ENCODE measurements at regions not wholly inside any gene's neighbourhood (a gene's known extent, or its start where the extent isn't known, plus 50 kb on each side); places are given as distances from the start of the nearest gene placed in this dataset.
A peak's percentile ranks its signal among the peaks of the same experiment; 100 is the strongest.

DNA sequence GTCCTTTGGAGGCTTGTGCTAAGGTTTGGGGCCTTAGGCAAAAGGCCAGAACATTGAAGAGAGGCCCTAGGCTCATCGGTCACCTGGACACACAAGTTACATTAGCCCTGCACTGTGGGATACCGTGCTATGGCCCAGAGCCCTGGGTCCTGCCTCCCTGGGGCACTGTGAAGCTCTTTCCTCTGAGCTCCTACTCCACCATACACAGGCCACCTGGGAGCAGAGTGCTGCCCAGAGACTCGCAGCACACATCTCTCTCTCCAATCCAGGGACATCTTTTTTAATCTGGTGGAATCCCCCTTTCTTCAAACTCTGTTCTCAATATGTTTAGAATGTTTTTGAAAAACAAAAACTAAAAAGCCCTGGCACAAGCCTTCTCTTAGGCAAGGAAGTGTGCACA lies 314.2 kb upstream of the RGS6 start:
- in situ Hi-C loops (cut with HindIII; ENCODE audit: low sequenced_read_pairs), result no loop called here
- H3K4me3 ChIP-seq (ENCODE audit: low read depth, low read length), result no peak overlapping the region
- TF ChIP-seq, protein P1, sequence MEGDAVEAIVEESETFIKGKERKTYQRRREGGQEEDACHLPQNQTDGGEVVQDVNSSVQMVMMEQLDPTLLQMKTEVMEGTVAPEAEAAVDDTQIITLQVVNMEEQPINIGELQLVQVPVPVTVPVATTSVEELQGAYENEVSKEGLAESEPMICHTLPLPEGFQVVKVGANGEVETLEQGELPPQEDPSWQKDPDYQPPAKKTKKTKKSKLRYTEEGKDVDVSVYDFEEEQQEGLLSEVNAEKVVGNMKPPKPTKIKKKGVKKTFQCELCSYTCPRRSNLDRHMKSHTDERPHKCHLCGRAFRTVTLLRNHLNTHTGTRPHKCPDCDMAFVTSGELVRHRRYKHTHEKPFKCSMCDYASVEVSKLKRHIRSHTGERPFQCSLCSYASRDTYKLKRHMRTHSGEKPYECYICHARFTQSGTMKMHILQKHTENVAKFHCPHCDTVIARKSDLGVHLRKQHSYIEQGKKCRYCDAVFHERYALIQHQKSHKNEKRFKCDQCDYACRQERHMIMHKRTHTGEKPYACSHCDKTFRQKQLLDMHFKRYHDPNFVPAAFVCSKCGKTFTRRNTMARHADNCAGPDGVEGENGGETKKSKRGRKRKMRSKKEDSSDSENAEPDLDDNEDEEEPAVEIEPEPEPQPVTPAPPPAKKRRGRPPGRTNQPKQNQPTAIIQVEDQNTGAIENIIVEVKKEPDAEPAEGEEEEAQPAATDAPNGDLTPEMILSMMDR (IDR thresholded peaks at IDR 0.05; ENCODE audit: low read depth, low read length), result no peak
- no peak for DNase-seq (ENCODE audit: low read depth, low spot score)

DNA sequence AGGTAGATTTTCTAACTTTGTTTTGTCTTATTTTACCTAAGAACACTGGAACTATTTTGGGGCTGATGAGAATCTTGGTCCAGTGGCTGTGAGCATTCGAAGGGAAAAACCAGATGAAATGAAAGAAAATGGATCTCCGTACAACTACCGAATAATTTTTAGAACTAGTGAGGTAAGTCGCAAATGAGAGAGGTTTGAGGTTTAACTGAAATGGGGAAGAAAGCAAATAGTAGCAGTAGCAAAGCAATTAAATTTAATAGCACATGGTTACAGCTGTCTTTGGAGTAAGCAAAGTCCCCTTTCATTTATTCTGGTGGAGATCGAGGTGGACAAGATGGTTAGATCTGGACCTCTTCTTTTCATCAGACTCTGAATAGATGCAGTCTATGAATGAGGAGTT lies 313.5 kb upstream of the RGS6 start:
- no peak overlapping the region for H3K4me3 ChIP-seq (ENCODE audit: low read depth, low read length)
- TF ChIP-seq, protein P1 (IDR thresholded peaks at IDR 0.05; ENCODE audit: low read depth, low read length), result no peak
- in situ Hi-C loops (cut with HindIII; ENCODE audit: low sequenced_read_pairs), result no loop called here
- no peak for DNase-seq (ENCODE audit: low read depth, low spot score)

DNA sequence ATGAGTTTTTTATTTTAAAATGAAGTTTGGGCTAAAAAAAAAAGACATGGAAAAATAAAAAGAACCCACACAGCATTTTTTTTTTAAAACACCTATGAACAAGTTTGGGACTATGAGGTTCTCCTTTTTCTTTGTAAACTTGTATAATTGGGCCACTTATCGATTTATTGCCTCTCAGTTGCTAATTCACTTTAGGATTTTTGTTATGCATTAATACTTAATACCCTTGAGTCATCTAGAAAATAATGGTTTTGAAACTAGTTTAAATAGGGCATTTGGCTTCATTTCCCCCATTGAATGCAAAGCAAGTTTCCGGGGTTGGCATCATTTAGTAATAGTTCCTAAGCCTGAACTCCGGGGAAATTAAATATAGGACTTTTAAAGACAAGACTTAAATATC lies 312.8 kb upstream of the RGS6 start:
- no peak overlapping the region for H3K4me3 ChIP-seq (ENCODE audit: low read depth, low read length)
- in situ Hi-C loops (cut with HindIII; ENCODE audit: low sequenced_read_pairs), result no loop called here
- no peak for DNase-seq (ENCODE audit: low read depth, low spot score)
- TF ChIP-seq, protein P1 (IDR thresholded peaks at IDR 0.05; ENCODE audit: low read depth, low read length), result no peak

DNA sequence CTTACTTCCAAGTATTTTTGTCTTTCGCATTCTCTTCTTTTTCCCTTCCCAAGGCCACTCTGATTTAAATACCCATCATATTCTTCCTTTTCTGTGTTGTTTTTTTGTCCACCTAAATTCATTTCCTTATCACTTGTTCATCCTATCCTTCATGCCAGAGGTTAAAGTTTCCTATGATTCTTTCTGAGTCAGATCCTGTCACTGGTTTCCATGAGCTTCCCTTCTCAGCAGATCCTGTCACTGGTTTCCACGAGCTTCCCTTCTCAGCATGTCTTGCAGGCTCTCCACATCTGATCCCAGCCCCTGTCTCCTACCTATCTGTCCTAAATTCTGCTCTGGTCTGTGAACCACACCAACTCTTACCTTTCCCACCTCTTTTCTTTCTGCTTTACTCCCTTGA lies 311.8 kb upstream of the RGS6 start:
- H3K4me3 ChIP-seq (ENCODE audit: low read depth, low read length), result no peak overlapping the region
- TF ChIP-seq, protein P1 (IDR thresholded peaks at IDR 0.05; ENCODE audit: low read depth, low read length), result no peak
- in situ Hi-C loops (cut with HindIII; ENCODE audit: low sequenced_read_pairs), result no loop called here
- peak; percentile 35 for DNase-seq (ENCODE audit: low read depth, low spot score)

DNA sequence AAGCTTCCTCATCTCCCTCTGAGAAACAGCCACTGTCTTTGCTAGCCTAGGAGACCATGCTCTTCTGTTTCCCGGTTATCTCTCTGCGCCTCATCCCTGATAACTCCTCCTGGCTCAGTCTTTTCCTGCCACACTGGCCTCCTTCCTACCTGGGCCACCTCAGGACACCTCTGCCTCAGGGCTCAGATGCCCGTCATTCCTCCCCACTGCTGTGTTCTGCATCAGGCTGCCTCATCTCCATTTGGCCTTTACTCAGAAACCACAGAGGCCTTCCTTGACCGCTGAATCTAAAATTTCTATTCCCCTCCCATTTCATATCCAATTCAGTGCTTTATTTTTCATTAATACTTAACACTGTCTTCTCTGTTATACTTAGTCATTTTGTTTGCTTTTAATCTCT lies 311.0 kb upstream of the RGS6 start:
- in situ Hi-C loops (cut with HindIII; ENCODE audit: low sequenced_read_pairs), result no loop called here
- DNase-seq (ENCODE audit: low read depth, low spot score), result peak; percentile 17
- no peak overlapping the region for H3K4me3 ChIP-seq (ENCODE audit: low read depth, low read length)
- TF ChIP-seq, protein P1 (IDR thresholded peaks at IDR 0.05; ENCODE audit: low read depth, low read length), result no peak

DNA sequence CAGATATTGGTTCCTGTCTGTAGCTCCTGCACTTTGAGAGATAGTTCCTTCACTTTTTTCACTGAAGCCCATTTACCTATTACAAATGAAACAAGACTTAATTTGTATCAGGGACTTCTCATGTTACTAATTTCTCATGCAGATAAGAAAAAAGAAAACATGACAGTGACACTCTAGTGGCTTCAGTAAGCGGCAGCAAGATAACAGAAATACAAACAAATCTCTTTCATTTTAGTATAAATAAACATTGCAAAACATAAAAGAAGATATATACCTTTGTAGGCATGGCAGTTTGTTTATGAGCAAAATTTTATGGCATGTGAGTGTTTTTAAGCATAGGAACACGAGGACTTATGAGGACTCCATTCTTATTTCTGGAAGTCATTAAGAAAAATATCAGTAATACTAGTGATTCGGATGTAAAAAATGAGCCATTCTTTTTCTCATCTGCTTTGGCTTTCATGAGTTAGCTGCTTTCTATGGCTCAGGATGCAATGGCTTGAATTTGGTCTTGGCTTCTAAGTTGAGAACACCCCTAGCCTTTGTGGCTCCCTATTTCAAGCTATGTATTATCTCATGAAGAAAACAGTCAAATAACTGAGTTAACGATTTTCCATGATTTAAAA lies 310.1 kb upstream of the RGS6 start:
- DNase-seq (ENCODE audit: low read depth, low spot score), result peak; percentile 14
- TF ChIP-seq, protein P1 (IDR thresholded peaks at IDR 0.05; ENCODE audit: low read depth, low read length), result no peak
- in situ Hi-C loops (cut with HindIII; ENCODE audit: low sequenced_read_pairs), result no loop called here
- H3K4me3 ChIP-seq (ENCODE audit: low read depth, low read length), result no peak overlapping the region

Data from astrocyte of the spinal cord (primary cell).